ENCODE measurements at regions not wholly inside any gene's neighbourhood (a gene's known extent, or its start where the extent isn't known, plus 50 kb on each side); places are given as distances from the start of the nearest gene placed in this dataset.
A peak's percentile ranks its signal among the peaks of the same experiment; 100 is the strongest.

- Histone ChIP-seq H2AFZ (ENCODE audit: low read depth, low read length) (no peak overlapping the region), H4K20me1 (ENCODE audit: insufficient read depth, low read length) (no peaks in the 10 kb centered on the region), H3K4me3 (ENCODE audit: insufficient read depth, low read depth, low read length) (no peak overlapping the region), H3K27ac (ENCODE audit: low read depth, low read length) (no peak overlapping the region), H3K9me3 (ENCODE audit: insufficient read depth, low read depth, low read length) (no peaks in the 10 kb centered on the region), H3K9ac (ENCODE audit: low read length) (no peak overlapping the region), H3K27me3 (ENCODE audit: insufficient read depth, low read length) (no peaks in the 10 kb centered on the region), H3K4me2 (ENCODE audit: low read length) (no peak overlapping the region), H3K79me2 (ENCODE audit: insufficient read depth, low read length) (no peaks in the 10 kb centered on the region), H3K36me3 (ENCODE audit: insufficient read depth, low read length) (no peaks in the 10 kb centered on the region), H3K4me1 (ENCODE audit: insufficient read depth, low read length) (peaks cover 9% of the 10 kb centered on the region)
- Mint-ChIP-seq H3K27me3 (ENCODE audit: low read depth, unreplicated experiment) (no peaks in the 10 kb centered on the region), H3K4me1 (ENCODE audit: low read depth, unreplicated experiment) (peaks cover 8% of the 10 kb centered on the region), H3K4me3 (ENCODE audit: unreplicated experiment) (no peak overlapping the region), H3K27ac (ENCODE audit: unreplicated experiment) (no peak overlapping the region), H3K36me3 (ENCODE audit: low read depth, unreplicated experiment) (no peaks in the 10 kb centered on the region), H3K9me3 (ENCODE audit: unreplicated experiment) (peaks cover 1% of the 10 kb centered on the region)
- FAIRE-seq = peak; percentile 29
- DNase-seq (ENCODE audit: low read depth) = no peak
- TF ChIP-seq, protein P1, sequence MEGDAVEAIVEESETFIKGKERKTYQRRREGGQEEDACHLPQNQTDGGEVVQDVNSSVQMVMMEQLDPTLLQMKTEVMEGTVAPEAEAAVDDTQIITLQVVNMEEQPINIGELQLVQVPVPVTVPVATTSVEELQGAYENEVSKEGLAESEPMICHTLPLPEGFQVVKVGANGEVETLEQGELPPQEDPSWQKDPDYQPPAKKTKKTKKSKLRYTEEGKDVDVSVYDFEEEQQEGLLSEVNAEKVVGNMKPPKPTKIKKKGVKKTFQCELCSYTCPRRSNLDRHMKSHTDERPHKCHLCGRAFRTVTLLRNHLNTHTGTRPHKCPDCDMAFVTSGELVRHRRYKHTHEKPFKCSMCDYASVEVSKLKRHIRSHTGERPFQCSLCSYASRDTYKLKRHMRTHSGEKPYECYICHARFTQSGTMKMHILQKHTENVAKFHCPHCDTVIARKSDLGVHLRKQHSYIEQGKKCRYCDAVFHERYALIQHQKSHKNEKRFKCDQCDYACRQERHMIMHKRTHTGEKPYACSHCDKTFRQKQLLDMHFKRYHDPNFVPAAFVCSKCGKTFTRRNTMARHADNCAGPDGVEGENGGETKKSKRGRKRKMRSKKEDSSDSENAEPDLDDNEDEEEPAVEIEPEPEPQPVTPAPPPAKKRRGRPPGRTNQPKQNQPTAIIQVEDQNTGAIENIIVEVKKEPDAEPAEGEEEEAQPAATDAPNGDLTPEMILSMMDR (IDR thresholded peaks at IDR 0.05; ENCODE audit: insufficient read depth, low read depth, low read length) = no peak
- TF ChIP-seq EZH2 (IDR thresholded peaks at IDR 0.05; ENCODE audit: insufficient read depth, low read length) = no peak
Measured at GRCh38 chr15:38826880-38827279, 262.3 kb upstream of the RASGRP1 start.

DNA sequence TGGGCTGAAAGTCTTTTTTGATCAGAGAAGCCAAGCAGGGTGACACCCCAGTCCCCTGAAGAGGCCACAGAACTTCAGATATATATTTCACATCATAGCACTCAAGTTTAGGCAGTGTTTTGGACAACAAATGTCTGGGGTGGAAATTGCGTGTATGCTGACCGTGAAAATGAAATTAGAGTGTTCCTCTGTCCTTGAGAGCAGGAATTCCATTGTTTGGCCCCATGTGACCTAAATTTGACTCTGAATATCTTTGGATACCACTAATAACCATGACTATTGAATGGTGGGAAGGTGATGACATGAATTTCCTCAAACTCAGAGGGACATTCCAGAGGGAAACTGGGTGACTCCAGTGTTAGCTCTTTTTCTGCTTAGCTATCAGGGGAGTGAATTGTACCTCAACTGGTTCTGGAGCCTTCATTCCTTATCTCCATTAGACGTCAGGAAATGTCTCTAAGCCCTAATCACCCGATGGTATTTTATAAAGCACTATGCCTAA lies 263.5 kb upstream of the RASGRP1 start:
- H3K4me2 ChIP-seq (ENCODE audit: low read length) = peak overlapping the region; percentile 3
- Mint-ChIP-seq H3K27ac (ENCODE audit: unreplicated experiment) (no peak overlapping the region), H3K4me1 (ENCODE audit: low read depth, unreplicated experiment) (peaks cover 8% of the 10 kb centered on the region), H3K27me3 (ENCODE audit: low read depth, unreplicated experiment) (no peaks in the 10 kb centered on the region), H3K9me3 (ENCODE audit: unreplicated experiment) (no peaks in the 10 kb centered on the region), H3K36me3 (ENCODE audit: low read depth, unreplicated experiment) (no peaks in the 10 kb centered on the region), H3K4me3 (ENCODE audit: unreplicated experiment) (no peak overlapping the region)
- H3K9me3 ChIP-seq (ENCODE audit: insufficient read depth, low read depth, low read length) = no peaks in the 10 kb centered on the region
- H2AFZ ChIP-seq (ENCODE audit: low read depth, low read length) = no peak overlapping the region
- no peak overlapping the region for H3K9ac ChIP-seq (ENCODE audit: low read length)
- DNase-seq (ENCODE audit: low read depth) (peak; percentile 62), FAIRE-seq (peak; percentile 88)
- no peaks in the 10 kb centered on the region for H3K27me3 ChIP-seq (ENCODE audit: insufficient read depth, low read length)
- H3K36me3 ChIP-seq (ENCODE audit: insufficient read depth, low read length) = no peaks in the 10 kb centered on the region
- H3K4me1 ChIP-seq (ENCODE audit: insufficient read depth, low read length) = peaks cover 9% of the 10 kb centered on the region
- H3K4me3 ChIP-seq (ENCODE audit: insufficient read depth, low read depth, low read length) = no peak overlapping the region
- no peak for TF ChIP-seq EZH2 (IDR thresholded peaks at IDR 0.05; ENCODE audit: insufficient read depth, low read length)
- TF ChIP-seq, protein P1 (IDR thresholded peaks at IDR 0.05; ENCODE audit: insufficient read depth, low read depth, low read length) = no peak
- H3K79me2 ChIP-seq (ENCODE audit: insufficient read depth, low read length) = no peaks in the 10 kb centered on the region
- no peaks in the 10 kb centered on the region for H4K20me1 ChIP-seq (ENCODE audit: insufficient read depth, low read length)
- H3K27ac ChIP-seq (ENCODE audit: low read depth, low read length) = no peak overlapping the region

DNA sequence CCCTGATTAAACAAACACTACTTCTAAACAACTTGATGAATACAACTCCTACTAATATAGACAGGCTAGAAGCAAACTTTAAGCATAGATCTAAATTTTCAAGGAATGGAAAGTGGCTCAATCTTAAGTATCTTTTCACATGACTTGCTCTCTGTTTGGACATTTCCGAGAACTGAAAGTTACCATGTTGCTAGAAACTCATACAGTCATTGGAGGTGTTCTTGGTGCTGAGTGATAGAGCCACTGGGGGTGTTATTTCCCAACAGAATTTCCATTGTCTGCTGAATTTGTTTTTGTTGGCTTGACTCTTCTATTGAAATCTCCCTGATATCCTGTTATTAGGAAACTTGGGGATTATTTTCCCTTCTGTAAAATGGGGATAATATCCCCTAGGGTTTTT lies 264.5 kb upstream of the RASGRP1 start:
- no peaks in the 10 kb centered on the region for H3K27me3 Mint-ChIP-seq (ENCODE audit: low read depth, unreplicated experiment)

More for the DNA sequence above, 264.5 kb upstream of the RASGRP1 start:
- Mint-ChIP-seq H3K9me3 (ENCODE audit: unreplicated experiment) (no peaks in the 10 kb centered on the region), H3K4me1 (ENCODE audit: low read depth, unreplicated experiment) (peaks cover 8% of the 10 kb centered on the region), H3K36me3 (ENCODE audit: low read depth, unreplicated experiment) (no peaks in the 10 kb centered on the region), H3K27ac (ENCODE audit: unreplicated experiment) (no peak overlapping the region), H3K4me3 (ENCODE audit: unreplicated experiment) (no peak overlapping the region)
- Histone ChIP-seq H3K4me2 (ENCODE audit: low read length) (no peak overlapping the region), H3K27me3 (ENCODE audit: insufficient read depth, low read length) (no peaks in the 10 kb centered on the region), H3K4me1 (ENCODE audit: insufficient read depth, low read length) (peaks cover 9% of the 10 kb centered on the region), H3K36me3 (ENCODE audit: insufficient read depth, low read length) (no peaks in the 10 kb centered on the region), H4K20me1 (ENCODE audit: insufficient read depth, low read length) (no peaks in the 10 kb centered on the region), H3K4me3 (ENCODE audit: insufficient read depth, low read depth, low read length) (no peak overlapping the region), H2AFZ (ENCODE audit: low read depth, low read length) (no peak overlapping the region), H3K9me3 (ENCODE audit: insufficient read depth, low read depth, low read length) (no peaks in the 10 kb centered on the region), H3K27ac (ENCODE audit: low read depth, low read length) (no peak overlapping the region), H3K79me2 (ENCODE audit: insufficient read depth, low read length) (no peaks in the 10 kb centered on the region), H3K9ac (ENCODE audit: low read length) (no peak overlapping the region)
- no peak for DNase-seq (ENCODE audit: low read depth)
- TF ChIP-seq EZH2 (IDR thresholded peaks at IDR 0.05; ENCODE audit: insufficient read depth, low read length) = no peak
- TF ChIP-seq, protein P1 (IDR thresholded peaks at IDR 0.05; ENCODE audit: insufficient read depth, low read depth, low read length) = no peak
- peak; percentile 66 for FAIRE-seq
